SJSA1 (cell line): ENCODE measurements at regions not wholly inside any gene's neighbourhood (a gene's known extent, or its start where the extent isn't known, plus 50 kb on each side); places are given as distances from the start of the nearest gene placed in this dataset.

Source experiments
- DNase-seq, 2 experiments: peaks; one replicate each; pipeline ENCODE4 v3.0.0-alpha.2; 2015 to 2020; ENCODE audit warnings: low spot score in 2 of 2, low read depth in 1 of 2
- H3K27ac ChIP-seq: fragments of 250-450 bp; sonication (Bioruptor Pico); 2 replicates; pipeline ENCODE4 v1.5.1; 2020; ENCODE audit warnings: mild to moderate bottlenecking, moderate library complexity
- H3K27me3 ChIP-seq: fragments of 250-450 bp; sonication (Bioruptor Pico); replicated peaks from 2 replicates; pipeline ENCODE4 v1.5.1; 2020; ENCODE audit warnings: mild to moderate bottlenecking, moderate library complexity
- H3K36me3 ChIP-seq: fragments of 250-450 bp; sonication (Bioruptor Pico); 2 replicates; pipeline ENCODE4 v1.5.1; 2020; ENCODE audit warnings: mild to moderate bottlenecking
- H3K4me1 ChIP-seq: fragments of 250-450 bp; sonication (Bioruptor Pico); replicated peaks from 2 replicates; pipeline ENCODE4 v1.6.1; 2021; ENCODE audit warnings: mild to moderate bottlenecking
- H3K4me3 ChIP-seq: fragments of 250-450 bp; sonication (Bioruptor Pico); 2 replicates; pipeline ENCODE4 v1.5.1; 2020; ENCODE audit warnings: mild to moderate bottlenecking
- H3K9me3 ChIP-seq: fragments of 250-450 bp; sonication (Bioruptor Pico); replicated peaks from 2 replicates; pipeline ENCODE4 v1.5.1; 2020; ENCODE audit warnings: mild to moderate bottlenecking

DNA sequence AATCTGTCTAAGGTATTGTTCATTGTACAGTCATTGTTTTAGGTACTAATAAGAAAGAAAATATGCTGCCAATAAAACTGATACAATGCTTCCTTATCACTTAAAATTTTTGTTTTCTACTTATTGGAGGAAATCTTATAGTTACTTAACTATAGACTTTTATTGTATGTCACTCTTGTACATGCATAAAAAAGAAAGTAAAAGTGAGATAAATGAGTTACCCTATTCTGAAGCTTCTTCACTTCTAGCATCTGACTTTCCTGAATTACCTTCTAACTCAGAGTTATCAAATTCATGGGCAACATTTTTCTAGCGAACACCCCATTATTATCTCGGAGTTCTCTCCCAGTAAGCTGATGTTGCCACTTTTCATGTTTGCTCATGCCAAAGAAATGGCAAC, 504.9 kb downstream of the SH2D4B start:
- Histone ChIP-seq H3K27ac (no peak overlapping the region), H3K9me3 (no peaks in the 10 kb centered on the region), H3K27me3 (no peaks in the 10 kb centered on the region), H3K4me3 (no peak overlapping the region), H3K36me3 (no peaks in the 10 kb centered on the region), H3K4me1 (no peaks in the 10 kb centered on the region)
- DNase-seq: no peak

DNA sequence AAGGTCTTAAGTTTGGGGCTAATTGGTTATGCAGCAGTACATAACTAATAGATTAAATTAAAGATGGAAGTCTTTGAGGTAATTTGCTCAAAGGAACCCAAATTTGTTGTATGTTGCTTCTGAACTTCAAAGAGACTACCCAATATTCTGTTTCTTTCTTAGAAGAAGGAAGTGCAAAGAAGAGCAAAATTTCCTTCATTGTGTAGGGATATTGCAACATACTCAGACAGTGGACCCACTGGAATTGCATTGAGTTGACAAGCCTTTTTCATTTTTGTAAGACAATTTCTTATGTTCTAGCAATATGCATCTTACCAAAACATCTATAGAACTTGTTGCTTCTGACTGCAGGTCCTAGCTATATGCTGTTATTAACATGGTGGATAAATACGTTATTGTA, 527.8 kb downstream of the SH2D4B start:
- Histone ChIP-seq H3K9me3 (no peaks in the 10 kb centered on the region), H3K4me1 (no peaks in the 10 kb centered on the region), H3K4me3 (no peak overlapping the region), H3K27ac (no peak overlapping the region), H3K27me3 (no peaks in the 10 kb centered on the region), H3K36me3 (no peaks in the 10 kb centered on the region)
- no peak for DNase-seq

DNA sequence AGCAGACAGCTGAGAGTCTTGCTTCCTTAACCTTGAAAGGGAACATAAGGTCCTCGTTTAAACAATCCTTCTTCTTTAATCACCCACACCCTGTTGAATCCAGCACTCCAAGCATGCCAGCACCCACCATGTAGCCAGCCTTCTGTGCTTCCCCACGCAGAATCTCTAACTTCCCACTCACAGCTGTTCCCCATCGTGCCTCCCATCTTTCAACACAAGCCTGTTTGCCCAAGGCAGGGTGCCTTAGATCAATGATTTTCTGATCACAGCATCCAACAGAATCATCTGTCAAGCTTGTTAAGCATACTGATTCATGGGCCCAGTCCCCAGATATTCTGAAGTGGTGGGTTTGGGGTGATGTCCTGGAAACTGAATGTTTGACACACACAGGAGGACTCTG, 530.8 kb downstream of the SH2D4B start:
- Histone ChIP-seq H3K27ac (no peak overlapping the region), H3K4me3 (no peak overlapping the region), H3K27me3 (no peaks in the 10 kb centered on the region), H3K9me3 (no peaks in the 10 kb centered on the region), H3K4me1 (no peaks in the 10 kb centered on the region), H3K36me3 (no peaks in the 10 kb centered on the region)
- no peak for DNase-seq

DNA sequence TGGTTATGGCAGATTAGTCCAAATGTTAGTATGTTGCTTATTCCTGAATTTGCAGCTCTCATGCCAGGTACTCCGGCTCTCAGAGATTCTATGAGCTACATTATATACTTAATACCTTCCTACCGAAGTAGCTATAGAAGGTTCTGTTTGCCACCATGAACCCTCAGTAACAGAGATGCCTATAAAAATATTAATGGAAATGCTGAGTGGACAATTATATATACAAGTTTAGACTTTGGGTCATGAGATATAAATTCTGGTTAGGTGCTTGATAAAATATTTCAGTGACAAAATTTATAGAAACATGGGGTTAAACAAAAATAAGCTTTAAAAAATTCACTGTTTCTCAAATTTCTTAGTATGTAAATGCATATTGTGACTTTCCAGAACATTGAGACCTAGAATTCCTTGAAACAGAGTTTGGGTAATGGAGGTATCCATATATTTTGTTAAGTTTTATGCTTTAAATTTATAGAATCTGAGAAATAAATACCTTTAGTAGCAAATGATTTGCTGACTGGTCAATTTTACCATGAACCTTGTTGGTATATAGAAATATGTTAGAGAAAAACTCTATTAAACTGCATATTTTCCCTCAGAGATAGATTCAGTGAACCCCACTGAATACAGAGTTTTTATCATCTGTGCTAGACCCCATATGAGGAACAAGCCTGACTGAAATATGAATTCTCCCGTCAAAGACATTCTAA, 533.5 kb downstream of the SH2D4B start:
- Histone ChIP-seq H3K27ac (no peak overlapping the region), H3K4me1 (no peaks in the 10 kb centered on the region), H3K36me3 (no peaks in the 10 kb centered on the region), H3K27me3 (no peaks in the 10 kb centered on the region), H3K4me3 (no peak overlapping the region), H3K9me3 (no peaks in the 10 kb centered on the region)
- DNase-seq: no peak

DNA sequence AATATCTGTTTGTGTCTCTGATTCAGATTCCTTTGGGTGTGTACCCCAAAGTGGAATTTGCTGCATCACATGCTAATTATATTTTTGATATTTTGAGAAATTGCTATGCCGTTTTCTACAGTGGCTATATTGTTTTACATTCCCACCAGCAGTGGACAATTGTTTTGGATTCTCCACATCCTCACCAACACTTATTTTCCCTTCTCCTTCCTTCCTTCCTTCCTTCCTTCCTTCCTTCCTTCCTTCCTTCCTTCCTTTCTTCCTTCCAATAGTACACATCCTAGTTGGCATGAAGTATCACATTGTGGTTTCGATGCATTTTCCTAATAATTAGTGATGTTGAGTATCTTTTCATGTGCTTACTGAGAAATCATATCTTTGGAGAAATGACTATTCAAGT, 535.5 kb downstream of the SH2D4B start:
- no peaks in the 10 kb centered on the region for H3K36me3 ChIP-seq
- DNase-seq: no peak
- H3K27ac ChIP-seq: no peak overlapping the region
- H3K9me3 ChIP-seq: no peaks in the 10 kb centered on the region
- H3K4me3 ChIP-seq: no peak overlapping the region
- no peaks in the 10 kb centered on the region for H3K4me1 ChIP-seq
- H3K27me3 ChIP-seq: no peaks in the 10 kb centered on the region

DNA sequence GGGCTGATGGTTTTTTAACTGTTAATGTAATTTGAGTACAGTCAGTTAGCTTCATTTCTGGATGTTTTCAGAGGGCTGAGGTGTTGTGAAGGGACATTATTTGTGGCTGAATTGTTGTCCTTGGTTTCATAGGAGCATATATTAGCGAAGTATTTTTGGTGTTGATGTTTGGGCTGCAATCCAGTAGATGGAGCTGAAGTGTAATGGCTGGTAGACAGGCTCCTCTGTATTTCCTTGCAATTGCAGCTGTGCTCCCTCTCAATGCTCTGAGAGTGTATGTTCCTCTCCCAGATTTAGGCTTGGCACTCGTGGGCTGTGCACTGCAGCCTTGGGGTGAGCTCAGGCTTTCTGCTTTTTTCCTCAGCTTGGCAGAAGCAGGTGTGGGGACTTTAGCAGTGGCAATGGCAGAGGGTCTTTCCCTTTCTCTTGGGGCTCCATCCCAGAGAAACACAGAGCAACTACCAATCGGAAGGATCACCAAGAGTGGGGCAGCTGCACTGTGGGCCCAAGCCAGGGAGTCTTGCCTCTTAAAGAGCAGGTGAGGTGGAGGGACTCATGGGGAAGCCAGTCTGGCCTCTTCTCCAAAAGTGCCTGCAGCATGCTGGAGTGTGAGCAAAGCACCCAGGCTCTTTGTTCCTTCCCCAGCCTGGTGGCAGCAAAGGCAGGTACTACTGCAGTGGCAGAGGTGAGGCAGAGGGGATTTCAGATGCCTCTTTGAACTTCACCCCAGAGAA, 544.4 kb downstream of the SH2D4B start:
- Histone ChIP-seq H3K4me3 (no peak overlapping the region), H3K27ac (no peak overlapping the region), H3K27me3 (no peaks in the 10 kb centered on the region), H3K9me3 (no peaks in the 10 kb centered on the region), H3K36me3 (no peaks in the 10 kb centered on the region), H3K4me1 (no peaks in the 10 kb centered on the region)
- no peak for DNase-seq

DNA sequence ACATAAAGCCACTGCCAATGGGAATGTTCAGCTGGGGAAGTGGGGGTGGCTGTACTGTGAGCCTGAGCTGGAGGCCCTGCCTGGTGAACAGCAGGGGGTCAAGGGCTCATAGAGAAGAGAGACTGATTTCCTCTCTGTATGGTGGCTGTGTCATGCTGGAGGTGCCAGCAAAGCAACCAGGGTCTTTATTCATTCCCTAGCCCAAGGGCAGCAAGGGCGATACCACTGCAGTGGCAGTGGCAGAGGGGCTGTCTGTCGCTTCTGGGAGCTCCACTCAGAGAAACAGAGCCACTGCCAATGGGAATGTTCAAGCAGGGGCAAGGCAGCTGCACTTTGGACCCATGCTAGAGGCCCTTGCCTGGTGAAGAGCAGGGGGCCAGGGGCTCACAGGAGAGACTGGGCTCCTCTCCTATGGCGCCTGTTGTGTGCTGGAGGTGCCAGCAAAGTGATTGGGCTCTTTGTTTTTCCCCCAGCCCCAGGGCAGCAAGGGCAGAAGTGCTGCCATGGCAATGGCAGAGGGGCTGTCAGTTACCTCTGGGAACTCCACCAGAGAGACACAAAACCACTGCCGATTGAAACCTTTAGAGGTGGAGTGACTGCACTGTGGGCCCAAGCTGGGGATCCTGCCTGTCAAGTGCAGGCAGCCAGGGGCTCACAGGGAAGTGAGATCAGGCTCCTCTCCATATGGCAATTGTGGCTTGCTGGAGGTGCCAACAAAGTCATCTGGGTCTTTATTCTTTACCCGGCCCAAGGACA, 545.1 kb downstream of the SH2D4B start:
- no peak overlapping the region for H3K27ac ChIP-seq
- no peaks in the 10 kb centered on the region for H3K4me1 ChIP-seq
- no peaks in the 10 kb centered on the region for H3K36me3 ChIP-seq
- no peak for DNase-seq
- no peaks in the 10 kb centered on the region for H3K9me3 ChIP-seq
- H3K4me3 ChIP-seq: no peak overlapping the region
- no peaks in the 10 kb centered on the region for H3K27me3 ChIP-seq

DNA sequence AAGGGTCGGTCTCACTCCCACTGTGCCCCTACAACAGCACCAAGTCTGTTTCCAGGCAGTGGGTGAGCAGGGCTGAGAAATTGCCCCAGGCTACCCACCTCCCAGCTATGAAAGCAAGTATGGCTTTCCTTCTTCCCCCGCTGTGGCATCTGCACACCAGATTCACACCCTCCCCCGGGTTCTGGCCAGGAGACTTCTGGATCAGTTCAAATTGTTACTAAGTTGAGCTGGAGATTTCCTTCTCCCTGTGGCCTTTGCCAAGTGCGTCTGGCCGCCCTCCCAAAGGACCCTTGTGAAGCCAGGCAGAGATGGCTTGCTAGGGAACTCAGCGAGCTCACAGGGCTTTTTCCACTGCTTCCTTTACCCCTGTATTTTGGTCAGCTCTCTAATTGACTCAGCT, 555.4 kb downstream of the SH2D4B start:
- Histone ChIP-seq H3K9me3 (no peaks in the 10 kb centered on the region), H3K4me1 (no peaks in the 10 kb centered on the region), H3K27ac (no peak overlapping the region), H3K36me3 (no peaks in the 10 kb centered on the region), H3K4me3 (no peak overlapping the region), H3K27me3 (no peaks in the 10 kb centered on the region)
- no peak for DNase-seq

DNA sequence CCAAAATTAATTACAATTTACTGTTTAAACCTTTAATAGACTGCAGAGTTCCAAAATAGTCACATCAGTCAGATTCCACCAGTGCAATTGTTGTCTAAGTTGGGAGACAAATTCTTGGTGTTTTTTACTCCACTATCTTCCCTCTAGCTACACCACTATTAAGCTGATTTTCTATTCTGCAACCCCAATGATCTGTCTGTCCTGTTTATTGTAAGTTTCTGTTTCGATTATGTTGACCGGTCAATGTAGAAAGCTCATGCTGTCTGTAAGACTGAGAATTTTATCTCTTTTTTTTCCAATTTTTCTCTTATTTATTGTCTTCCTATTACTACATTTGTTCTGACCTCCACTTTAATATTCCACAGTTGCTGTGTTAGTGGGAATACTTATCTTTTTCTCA, 557.5 kb downstream of the SH2D4B start:
- H3K27me3 ChIP-seq: no peaks in the 10 kb centered on the region
- no peak overlapping the region for H3K4me3 ChIP-seq
- no peaks in the 10 kb centered on the region for H3K9me3 ChIP-seq
- no peaks in the 10 kb centered on the region for H3K36me3 ChIP-seq
- no peaks in the 10 kb centered on the region for H3K4me1 ChIP-seq
- H3K27ac ChIP-seq: no peak overlapping the region
- DNase-seq: no peak

DNA sequence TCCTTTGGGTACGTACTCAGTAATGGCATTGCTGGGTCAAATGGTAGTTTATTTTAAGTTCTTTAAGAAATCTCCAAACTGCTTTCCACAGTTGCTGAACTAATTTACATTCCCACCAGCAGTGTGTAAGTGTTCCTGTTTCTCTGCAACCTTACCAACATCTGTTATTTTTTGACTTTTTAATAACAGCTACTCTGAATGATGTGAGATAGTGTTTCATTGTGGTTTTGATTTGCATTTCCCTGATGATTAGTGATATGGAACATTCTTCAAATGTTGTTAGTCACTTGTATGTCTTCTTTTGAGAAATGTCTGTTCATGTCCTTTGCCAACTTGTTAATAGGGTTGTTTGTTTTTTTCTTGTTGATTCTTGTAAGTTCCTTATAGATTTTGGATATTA, 558.9 kb downstream of the SH2D4B start:
- no peaks in the 10 kb centered on the region for H3K36me3 ChIP-seq
- no peak for DNase-seq
- H3K27me3 ChIP-seq: no peaks in the 10 kb centered on the region
- no peaks in the 10 kb centered on the region for H3K9me3 ChIP-seq
- no peak overlapping the region for H3K27ac ChIP-seq
- H3K4me1 ChIP-seq: no peaks in the 10 kb centered on the region
- H3K4me3 ChIP-seq: no peak overlapping the region

DNA sequence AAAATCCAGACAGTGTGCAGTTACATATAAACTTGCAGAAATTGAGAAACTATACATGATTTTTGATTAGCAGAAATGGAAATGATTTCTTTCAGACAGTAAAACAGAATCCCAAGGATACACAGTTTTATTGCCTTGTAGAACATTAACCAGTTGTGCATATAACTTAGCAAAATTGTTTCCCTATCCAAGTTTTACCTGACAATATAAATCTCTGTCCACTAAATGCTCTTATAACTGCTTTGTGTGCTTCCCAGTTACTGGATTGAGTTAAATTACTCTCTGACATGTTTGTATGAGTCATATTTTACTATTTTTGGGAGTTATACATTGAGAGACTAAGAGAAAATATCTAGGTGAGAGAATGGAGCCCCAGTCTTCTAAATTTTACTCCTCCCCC, 563.4 kb downstream of the SH2D4B start:
- no peak overlapping the region for H3K27ac ChIP-seq
- H3K36me3 ChIP-seq: no peaks in the 10 kb centered on the region
- no peaks in the 10 kb centered on the region for H3K9me3 ChIP-seq
- no peaks in the 10 kb centered on the region for H3K4me1 ChIP-seq
- DNase-seq: no peak
- H3K27me3 ChIP-seq: no peaks in the 10 kb centered on the region
- H3K4me3 ChIP-seq: no peak overlapping the region

DNA sequence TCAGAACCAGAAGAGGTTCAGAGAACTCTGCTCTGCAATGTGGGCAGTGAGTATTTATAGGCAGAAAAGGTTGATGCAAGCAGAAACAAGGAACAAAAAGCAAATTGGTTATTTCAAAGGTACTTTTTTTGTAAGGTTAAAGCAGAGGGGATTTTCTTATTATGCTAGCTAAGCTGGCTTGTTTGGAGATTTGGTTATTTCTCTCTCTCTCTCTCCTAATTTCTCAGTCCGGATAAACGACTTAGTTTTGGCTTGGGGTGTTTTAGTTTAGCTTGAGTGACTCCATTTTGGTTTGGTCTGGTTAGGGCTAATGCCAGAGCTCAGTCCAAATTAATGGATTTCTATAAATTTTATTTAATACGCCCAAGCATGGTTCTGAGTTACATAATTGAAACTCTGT, 566.8 kb downstream of the SH2D4B start:
- no peak for DNase-seq
- Histone ChIP-seq H3K4me1 (no peaks in the 10 kb centered on the region), H3K9me3 (no peaks in the 10 kb centered on the region), H3K27ac (no peak overlapping the region), H3K36me3 (no peaks in the 10 kb centered on the region), H3K4me3 (no peak overlapping the region), H3K27me3 (no peaks in the 10 kb centered on the region)

DNA sequence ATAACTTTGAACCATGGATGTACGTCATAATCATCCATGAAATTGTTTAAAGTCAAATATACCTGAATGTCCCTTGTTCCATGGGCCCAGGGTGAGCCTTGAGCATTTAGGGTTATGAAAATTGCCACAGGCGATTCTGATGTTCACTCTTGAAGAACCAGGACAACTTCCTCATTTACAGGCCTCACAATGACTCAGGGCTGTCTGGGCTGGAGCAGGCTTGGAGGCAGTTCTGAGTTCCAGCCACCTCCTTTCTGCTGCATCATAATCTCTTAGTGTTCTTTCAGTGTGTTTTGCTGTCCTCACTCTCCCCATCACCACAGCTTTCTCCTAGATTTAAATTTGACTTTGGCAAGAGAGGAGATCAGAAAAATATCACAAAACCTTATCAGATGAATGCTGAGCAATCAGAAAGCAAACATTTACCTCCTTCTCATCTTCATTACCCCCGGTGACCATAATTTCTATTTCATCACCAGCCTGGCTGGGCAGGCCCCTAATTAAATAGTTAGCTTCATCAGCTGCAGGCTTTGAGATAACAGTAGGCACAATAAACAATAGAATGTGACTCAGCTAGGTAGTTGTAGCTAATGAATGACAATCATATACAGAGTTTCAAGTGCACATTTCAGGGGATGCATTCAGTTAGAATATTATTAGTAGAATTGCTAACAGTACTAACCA, 571.0 kb downstream of the SH2D4B start:
- Histone ChIP-seq H3K27me3 (no peaks in the 10 kb centered on the region), H3K4me3 (no peak overlapping the region), H3K9me3 (no peaks in the 10 kb centered on the region), H3K4me1 (no peaks in the 10 kb centered on the region), H3K27ac (no peak overlapping the region), H3K36me3 (no peaks in the 10 kb centered on the region)
- no peak for DNase-seq
